ENCODE measurements at regions not wholly inside any gene's neighbourhood (a gene's known extent, or its start where the extent isn't known, plus 50 kb on each side); places are given as distances from the start of the nearest gene placed in this dataset.

- Histone ChIP-seq H3K4me3 (ENCODE audit: low read length) (no peak overlapping the region), H3K27me3 (ENCODE audit: control insufficient read depth, insufficient read depth) (no peaks in the 10 kb centered on the region), H3K4me1 (ENCODE audit: control insufficient read depth, insufficient read depth, low read length) (no peaks in the 10 kb centered on the region), H3K9me3 (ENCODE audit: control insufficient read depth, low read length) (no peaks in the 10 kb centered on the region), H3K27ac (ENCODE audit: low read length) (no peak overlapping the region)
- ATAC-seq (no peak), DNase-seq (no peak)
- intact Hi-C loops (cut with DNase I), result no loop called here
Observed at GRCh38 chr4:108223313-108223712, 54.6 kb upstream of the LEF1 start.

- H3K4me1 ChIP-seq (ENCODE audit: control insufficient read depth, insufficient read depth, low read length), result no peaks in the 10 kb centered on the region
- H3K9me3 ChIP-seq (ENCODE audit: control insufficient read depth, low read length), result no peaks in the 10 kb centered on the region
- H3K27me3 ChIP-seq (ENCODE audit: control insufficient read depth, insufficient read depth), result no peaks in the 10 kb centered on the region
- no peak overlapping the region for H3K4me3 ChIP-seq (ENCODE audit: low read length)
- 95% methylated on average over 5 of the region's 5 CpGs for WGBS
- ATAC-seq (no peak), DNase-seq (no peak)
- no peak overlapping the region for H3K27ac ChIP-seq (ENCODE audit: low read length)
- intact Hi-C loops (cut with DNase I), result no loop called here
Observed at GRCh38 chr4:108219998-108220397, 51.3 kb upstream of the LEF1 start.

Measured in right cardiac atrium (tissue), 5 donors.